ENCODE measurements at regions not wholly inside any gene's neighbourhood (a gene's known extent, or its start where the extent isn't known, plus 50 kb on each side); places are given as distances from the start of the nearest gene placed in this dataset.
"Not testable (repeated sequence)": the region's sequence is repeated elsewhere in the genome, so short reads cannot be mapped to it uniquely, and the experiment has no call there.

DNA sequence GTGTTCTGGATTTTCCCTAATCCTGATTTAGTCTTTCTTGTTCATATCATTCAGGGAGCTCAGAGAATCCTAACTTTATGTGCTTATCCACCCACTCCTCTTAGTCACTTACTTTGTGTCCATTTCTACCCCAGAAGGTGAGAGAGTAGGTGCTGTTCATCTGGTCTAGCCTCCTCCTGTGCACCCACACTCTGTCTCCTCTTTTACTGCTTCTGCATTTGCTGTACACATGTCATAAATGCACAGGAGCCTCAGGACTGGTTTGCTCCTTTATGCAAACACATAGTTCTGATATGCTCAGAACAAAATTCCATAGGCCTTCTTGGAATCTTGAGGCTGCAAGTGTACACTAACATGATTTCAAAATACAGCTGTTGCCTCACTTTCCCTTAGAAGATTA, 1014.7 kb downstream of the PRIM2 start:
- intact Hi-C loops (cut with micrococcal nuclease; ENCODE audit: unreplicated experiment); H4K20me1 ChIP-seq (ENCODE audit: insufficient read depth, low read length); H2AFZ ChIP-seq (ENCODE audit: low read length); H3K27ac ChIP-seq (ENCODE audit: extremely low read length, insufficient read depth, low read length); DNase-seq (ENCODE audit: low spot score); H3K4me1 ChIP-seq (ENCODE audit: insufficient read depth, low read length); POLR2A ChIA-PET; H3K4me3 ChIP-seq (replicated peaks in 1 of 3; ENCODE audit: insufficient read depth in 1 of 3, low read depth in 2 of 3, low read length in 3 of 3); in situ Hi-C loops (cut with HindIII; ENCODE audit: extremely low pct_ligation_motif_present, low pct_unique_long_range_greater_than_20kb); FAIRE-seq; H3K79me2 ChIP-seq (ENCODE audit: insufficient read depth, low read length); CTCF ChIA-PET (ENCODE audit: low intra/inter-chr PET ratio, low total read pairs); H3K27me3 ChIP-seq (ENCODE audit: control insufficient read depth in 1 of 2, insufficient read depth in 2 of 2, low read length in 2 of 2); H3K36me3 ChIP-seq (replicated peaks in 1 of 2; ENCODE audit: control insufficient read depth in 1 of 2, insufficient read depth in 2 of 2, low read length in 2 of 2); H3K9ac ChIP-seq (ENCODE audit: insufficient read depth, low read depth, low read length); BruUV-seq (replicated peaks); H3K4me2 ChIP-seq (ENCODE audit: low read depth, low read length); ATAC-seq: not testable (repeated sequence)
- peaks cover 82% of the 10 kb centered on the region for H3K9me3 ChIP-seq (ENCODE audit: low read length)

DNA sequence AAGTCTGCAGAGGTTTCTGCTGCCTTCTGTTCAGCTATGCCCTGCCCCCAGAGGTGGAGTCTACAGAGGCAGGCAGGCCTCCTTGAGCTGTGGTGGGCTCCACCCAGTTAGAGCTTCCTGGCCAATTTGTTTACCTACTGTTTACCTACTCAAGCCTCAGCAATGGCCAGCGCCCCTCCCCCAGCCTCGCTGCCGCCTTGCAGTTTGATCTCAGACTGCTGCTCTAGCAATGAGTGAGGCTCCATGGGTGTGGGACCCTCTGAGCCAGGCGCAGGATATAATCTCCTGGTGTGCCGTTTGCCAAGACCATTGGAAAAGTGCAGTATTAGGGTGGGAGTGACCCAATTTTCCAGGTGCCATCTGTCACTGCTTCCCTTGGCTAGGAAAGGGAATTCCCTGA, 1024.9 kb downstream of the PRIM2 start:
- DNase-seq (ENCODE audit: low spot score); BruUV-seq (replicated peaks); POLR2A ChIA-PET; intact Hi-C loops (cut with micrococcal nuclease; ENCODE audit: unreplicated experiment); H3K36me3 ChIP-seq (replicated peaks in 1 of 2; ENCODE audit: control insufficient read depth in 1 of 2, insufficient read depth in 2 of 2, low read length in 2 of 2); H4K20me1 ChIP-seq (ENCODE audit: insufficient read depth, low read length); H3K4me2 ChIP-seq (ENCODE audit: low read depth, low read length); H3K27ac ChIP-seq (ENCODE audit: extremely low read length, insufficient read depth, low read length); ATAC-seq; CTCF ChIA-PET (ENCODE audit: low intra/inter-chr PET ratio, low total read pairs); H3K9ac ChIP-seq (ENCODE audit: insufficient read depth, low read depth, low read length); H3K79me2 ChIP-seq (ENCODE audit: insufficient read depth, low read length); in situ Hi-C loops (cut with HindIII; ENCODE audit: extremely low pct_ligation_motif_present, low pct_unique_long_range_greater_than_20kb); FAIRE-seq; H3K27me3 ChIP-seq (ENCODE audit: control insufficient read depth in 1 of 2, insufficient read depth in 2 of 2, low read length in 2 of 2); H2AFZ ChIP-seq (ENCODE audit: low read length); H3K4me1 ChIP-seq (ENCODE audit: insufficient read depth, low read length); H3K4me3 ChIP-seq (replicated peaks in 1 of 3; ENCODE audit: insufficient read depth in 1 of 3, low read depth in 2 of 3, low read length in 3 of 3): not testable (repeated sequence)
- peaks cover 55% of the 10 kb centered on the region for H3K9me3 ChIP-seq (ENCODE audit: low read length)
- WGBS (ENCODE audit: low lambda C conversion rate), result 18% methylated on average over 5 of the region's 5 CpGs

DNA sequence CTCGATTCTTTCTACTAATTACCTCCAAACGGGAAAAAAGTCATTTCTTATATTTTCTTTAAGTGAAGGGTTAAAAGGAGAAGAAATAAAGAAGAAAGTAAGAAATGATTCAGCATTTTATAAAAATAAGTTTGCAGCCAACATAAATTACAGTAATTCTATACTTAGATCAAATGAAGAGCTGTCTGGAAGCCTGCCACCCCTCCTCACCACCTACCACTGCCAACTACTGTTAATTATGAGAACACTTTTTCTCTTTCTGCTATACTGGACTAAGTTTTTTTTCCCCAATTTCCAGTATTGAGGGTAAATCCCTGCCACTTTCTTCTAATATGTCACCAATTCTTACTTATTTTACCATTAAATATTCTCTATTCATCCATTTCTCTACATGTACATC, 1030.1 kb downstream of the PRIM2 start:
- H3K36me3 ChIP-seq (replicated peaks in 1 of 2; ENCODE audit: control insufficient read depth in 1 of 2, insufficient read depth in 2 of 2, low read length in 2 of 2); ATAC-seq; H3K4me2 ChIP-seq (ENCODE audit: low read depth, low read length); intact Hi-C loops (cut with micrococcal nuclease; ENCODE audit: unreplicated experiment); FAIRE-seq; DNase-seq (ENCODE audit: low spot score); H3K27me3 ChIP-seq (ENCODE audit: control insufficient read depth in 1 of 2, insufficient read depth in 2 of 2, low read length in 2 of 2); in situ Hi-C loops (cut with HindIII; ENCODE audit: extremely low pct_ligation_motif_present, low pct_unique_long_range_greater_than_20kb); H3K27ac ChIP-seq (ENCODE audit: extremely low read length, insufficient read depth, low read length); CTCF ChIA-PET (ENCODE audit: low intra/inter-chr PET ratio, low total read pairs); H3K9ac ChIP-seq (ENCODE audit: insufficient read depth, low read depth, low read length); H3K4me1 ChIP-seq (ENCODE audit: insufficient read depth, low read length); H3K4me3 ChIP-seq (replicated peaks in 1 of 3; ENCODE audit: insufficient read depth in 1 of 3, low read depth in 2 of 3, low read length in 3 of 3); H2AFZ ChIP-seq (ENCODE audit: low read length); H4K20me1 ChIP-seq (ENCODE audit: insufficient read depth, low read length); H3K79me2 ChIP-seq (ENCODE audit: insufficient read depth, low read length); POLR2A ChIA-PET; BruUV-seq (replicated peaks): not testable (repeated sequence)
- peaks cover 67% of the 10 kb centered on the region for H3K9me3 ChIP-seq (ENCODE audit: low read length)
- WGBS (ENCODE audit: low lambda C conversion rate), result 0% methylated on average over 2 of the region's 2 CpGs

DNA sequence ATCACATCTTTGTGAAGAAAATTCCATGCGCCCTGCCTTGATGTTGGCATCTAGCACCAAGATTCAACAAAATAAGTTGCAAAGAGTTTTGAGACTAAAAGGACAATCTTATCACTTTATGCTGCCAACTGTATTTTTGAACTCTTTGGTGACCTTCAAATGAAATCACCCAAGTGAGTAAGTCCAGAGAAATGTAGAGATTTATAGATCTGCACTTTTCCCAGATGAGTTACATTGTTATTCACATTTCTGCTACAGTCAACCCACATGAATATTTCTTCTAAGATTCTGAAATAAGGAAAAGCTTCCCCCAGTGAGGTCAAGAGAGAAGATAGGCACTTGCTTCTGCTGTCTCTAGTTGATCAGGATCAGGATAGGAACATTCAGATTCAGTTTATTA, 1034.2 kb downstream of the PRIM2 start:
- H3K27ac ChIP-seq (ENCODE audit: extremely low read length, insufficient read depth, low read length); FAIRE-seq; in situ Hi-C loops (cut with HindIII; ENCODE audit: extremely low pct_ligation_motif_present, low pct_unique_long_range_greater_than_20kb); BruUV-seq (replicated peaks); H3K4me3 ChIP-seq (replicated peaks in 1 of 3; ENCODE audit: insufficient read depth in 1 of 3, low read depth in 2 of 3, low read length in 3 of 3); CTCF ChIA-PET (ENCODE audit: low intra/inter-chr PET ratio, low total read pairs); ATAC-seq; H3K9ac ChIP-seq (ENCODE audit: insufficient read depth, low read depth, low read length); H2AFZ ChIP-seq (ENCODE audit: low read length); H4K20me1 ChIP-seq (ENCODE audit: insufficient read depth, low read length); POLR2A ChIA-PET; H3K36me3 ChIP-seq (replicated peaks in 1 of 2; ENCODE audit: control insufficient read depth in 1 of 2, insufficient read depth in 2 of 2, low read length in 2 of 2); H3K4me2 ChIP-seq (ENCODE audit: low read depth, low read length); H3K4me1 ChIP-seq (ENCODE audit: insufficient read depth, low read length); DNase-seq (ENCODE audit: low spot score); H3K79me2 ChIP-seq (ENCODE audit: insufficient read depth, low read length); H3K27me3 ChIP-seq (ENCODE audit: control insufficient read depth in 1 of 2, insufficient read depth in 2 of 2, low read length in 2 of 2); intact Hi-C loops (cut with micrococcal nuclease; ENCODE audit: unreplicated experiment): not testable (repeated sequence)
- peaks cover 66% of the 10 kb centered on the region for H3K9me3 ChIP-seq (ENCODE audit: low read length)
- WGBS (ENCODE audit: low lambda C conversion rate), result 32% methylated on average over 1 of the region's 1 CpG

DNA sequence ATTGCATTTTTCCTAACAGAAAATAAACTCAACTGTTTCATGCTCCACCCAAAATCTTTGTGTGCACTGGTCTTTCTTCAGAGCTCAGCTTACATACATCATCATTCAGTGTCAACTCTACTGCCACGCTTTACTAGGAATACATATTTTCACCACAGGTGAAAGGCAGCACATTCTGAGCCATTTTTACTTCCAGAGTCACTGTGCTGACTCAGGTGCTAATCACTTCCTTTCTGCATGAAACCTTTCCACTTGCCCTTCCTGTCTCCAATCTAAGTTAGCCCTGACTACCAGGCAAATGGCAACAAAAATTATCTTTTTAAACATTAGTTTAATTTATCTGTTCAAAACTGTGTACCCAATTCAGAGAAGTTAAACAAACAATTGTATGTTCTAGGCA, 1041.0 kb downstream of the PRIM2 start:
- BruUV-seq (replicated peaks); H3K9ac ChIP-seq (ENCODE audit: insufficient read depth, low read depth, low read length); H3K27ac ChIP-seq (ENCODE audit: extremely low read length, insufficient read depth, low read length); in situ Hi-C loops (cut with HindIII; ENCODE audit: extremely low pct_ligation_motif_present, low pct_unique_long_range_greater_than_20kb); FAIRE-seq; H3K27me3 ChIP-seq (ENCODE audit: control insufficient read depth in 1 of 2, insufficient read depth in 2 of 2, low read length in 2 of 2); H3K79me2 ChIP-seq (ENCODE audit: insufficient read depth, low read length); H3K36me3 ChIP-seq (replicated peaks in 1 of 2; ENCODE audit: control insufficient read depth in 1 of 2, insufficient read depth in 2 of 2, low read length in 2 of 2); ATAC-seq; POLR2A ChIA-PET; H2AFZ ChIP-seq (ENCODE audit: low read length); H4K20me1 ChIP-seq (ENCODE audit: insufficient read depth, low read length); H3K4me3 ChIP-seq (replicated peaks in 1 of 3; ENCODE audit: insufficient read depth in 1 of 3, low read depth in 2 of 3, low read length in 3 of 3); DNase-seq (ENCODE audit: low spot score); H3K4me2 ChIP-seq (ENCODE audit: low read depth, low read length); intact Hi-C loops (cut with micrococcal nuclease; ENCODE audit: unreplicated experiment); CTCF ChIA-PET (ENCODE audit: low intra/inter-chr PET ratio, low total read pairs); H3K4me1 ChIP-seq (ENCODE audit: insufficient read depth, low read length): not testable (repeated sequence)
- 3% methylated on average over 1 of the region's 1 CpG for WGBS (ENCODE audit: low lambda C conversion rate)
- H3K9me3 ChIP-seq (ENCODE audit: low read length), result peaks cover 76% of the 10 kb centered on the region

Measured in HepG2 (cell line).